GM12892 (cell line): ENCODE measurements at regions not wholly inside any gene's neighbourhood (a gene's known extent, or its start where the extent isn't known, plus 50 kb on each side); places are given as distances from the start of the nearest gene placed in this dataset.

Source experiments
- POLR2A ChIP-seq: IDR thresholded peaks from 2 replicates; pipeline ENCODE4 v1.6.1; 2011; ENCODE audit warnings: low read depth, low read length, control low read depth
- TAF1 ChIP-seq: IDR thresholded peaks from 2 replicates; pipeline ENCODE4 v1.6.1; 2011; ENCODE audit warnings: low read depth, mild to moderate bottlenecking, control low read depth, low read length, borderline replicate concordance

DNA sequence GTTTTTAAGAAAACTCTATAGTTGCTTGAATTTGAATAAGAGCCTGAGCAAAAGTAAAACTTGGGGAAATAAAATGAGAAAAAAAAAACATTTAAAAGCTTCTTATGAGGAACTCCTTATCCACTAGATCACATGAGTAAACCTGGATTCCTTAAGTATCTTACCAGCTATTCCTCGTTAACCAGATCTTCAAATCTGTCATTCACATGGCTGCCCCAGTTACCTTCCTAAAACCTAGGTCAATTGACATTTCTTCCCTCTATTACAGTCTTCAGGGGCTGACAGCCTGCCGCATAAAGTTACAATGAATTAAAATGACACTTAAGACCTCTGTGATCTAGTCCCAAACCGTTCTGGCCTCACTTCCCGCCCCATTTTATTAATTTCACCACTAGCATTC is 583.6 kb downstream of the NR2F2 start:
- TF ChIP-seq POLR2A, result no peak
- TF ChIP-seq TAF1, result no peak
